ENCODE measurements at regions not wholly inside any gene's neighbourhood (a gene's known extent, or its start where the extent isn't known, plus 50 kb on each side); places are given as distances from the start of the nearest gene placed in this dataset.
"Not testable (repeated sequence)": the region's sequence is repeated elsewhere in the genome, so short reads cannot be mapped to it uniquely, and the experiment has no call there.

- TF ChIP-seq ATF2 (tag by site-specific recombination; IDR thresholded peaks at IDR 0.05; ENCODE audit: low read depth) (no peak), ZNF837 (tag by site-specific recombination; IDR thresholded peaks at IDR 0.05) (no peak)
Observed at GRCh38 chr6:105676857-105677256, 274.0 kb upstream of the PREP start (continued).

GRCh38 chr6:105675715-105676397 is 273.0 kb upstream of the PREP start:
- POLR2A ChIA-PET, result no interaction called here
- CTCF ChIA-PET, result interaction anchor here (1.2 kb wide), 1 partner anchor 408 kb away, joined by 3 read pairs; no protein-coding TSS in a partner anchor
- Histone ChIP-seq H3K4me1 (ENCODE audit: control insufficient read depth, insufficient read depth, low read length) (no peaks in the 10 kb centered on the region), H3K27ac (ENCODE audit: extremely low read depth, low read depth, low read length) (no peak overlapping the region), H3K36me3 (ENCODE audit: control insufficient read depth in 2 of 2, insufficient read depth in 1 of 2, low read length in 2 of 2) (no peaks in the 10 kb centered on the region), H3K9me3 (ENCODE audit: control insufficient read depth, insufficient read depth, low read depth, low read length) (no peaks in the 10 kb centered on the region), H3K4me3 (ENCODE audit: low read depth, low read length) (no peak overlapping the region)
- TF ChIP-seq ZNF114 (tag by site-specific recombination; IDR thresholded peaks at IDR 0.05) (no peak), ZNF26 (tag by site-specific recombination; IDR thresholded peaks at IDR 0.05) (no peak), SP7 (tag by site-specific recombination; IDR thresholded peaks at IDR 0.05) (peak; percentile 93), PRDM10 (tag by site-specific recombination; IDR thresholded peaks at IDR 0.05) (peak; percentile 34; the same call in 1 of the 2 replicates), ZNF302 (tag by site-specific recombination; IDR thresholded peaks at IDR 0.05; ENCODE audit: low read depth) (no peak), ZNF639 (tag by site-specific recombination; IDR thresholded peaks at IDR 0.05) (no peak), ZNF510 (tag by site-specific recombination; IDR thresholded peaks at IDR 0.05; ENCODE audit: insufficient replicate concordance) (no peak), TRIM28 (IDR thresholded peaks at IDR 0.05; ENCODE audit: borderline replicate concordance, low read length) (0 out of 2 replicates have a peak, but pooled peaks have one; percentile 22), ZNF549 (tag by site-specific recombination; IDR thresholded peaks at IDR 0.05) (no peak), ZEB2 (tag by site-specific recombination; IDR thresholded peaks at IDR 0.05) (no peak), ZNF391 (tag by site-specific recombination; IDR thresholded peaks at IDR 0.05; ENCODE audit: borderline replicate concordance, low read depth) (no peak)
- TF ChIP-seq, protein P1, sequence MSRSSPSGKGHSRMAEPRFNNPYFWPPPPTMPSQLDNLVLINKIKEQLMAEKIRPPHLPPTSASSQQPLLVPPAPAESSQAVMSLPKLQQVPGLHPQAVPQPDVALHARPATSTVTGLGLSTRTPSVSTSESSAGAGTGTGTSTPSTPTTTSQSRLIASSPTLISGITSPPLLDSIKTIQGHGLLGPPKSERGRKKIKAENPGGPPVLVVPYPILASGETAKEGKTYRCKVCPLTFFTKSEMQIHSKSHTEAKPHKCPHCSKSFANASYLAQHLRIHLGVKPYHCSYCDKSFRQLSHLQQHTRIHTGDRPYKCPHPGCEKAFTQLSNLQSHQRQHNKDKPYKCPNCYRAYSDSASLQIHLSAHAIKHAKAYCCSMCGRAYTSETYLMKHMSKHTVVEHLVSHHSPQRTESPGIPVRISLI (tag by site-specific recombination; IDR thresholded peaks at IDR 0.05), result no peak
- TF ChIP-seq, protein P2, sequence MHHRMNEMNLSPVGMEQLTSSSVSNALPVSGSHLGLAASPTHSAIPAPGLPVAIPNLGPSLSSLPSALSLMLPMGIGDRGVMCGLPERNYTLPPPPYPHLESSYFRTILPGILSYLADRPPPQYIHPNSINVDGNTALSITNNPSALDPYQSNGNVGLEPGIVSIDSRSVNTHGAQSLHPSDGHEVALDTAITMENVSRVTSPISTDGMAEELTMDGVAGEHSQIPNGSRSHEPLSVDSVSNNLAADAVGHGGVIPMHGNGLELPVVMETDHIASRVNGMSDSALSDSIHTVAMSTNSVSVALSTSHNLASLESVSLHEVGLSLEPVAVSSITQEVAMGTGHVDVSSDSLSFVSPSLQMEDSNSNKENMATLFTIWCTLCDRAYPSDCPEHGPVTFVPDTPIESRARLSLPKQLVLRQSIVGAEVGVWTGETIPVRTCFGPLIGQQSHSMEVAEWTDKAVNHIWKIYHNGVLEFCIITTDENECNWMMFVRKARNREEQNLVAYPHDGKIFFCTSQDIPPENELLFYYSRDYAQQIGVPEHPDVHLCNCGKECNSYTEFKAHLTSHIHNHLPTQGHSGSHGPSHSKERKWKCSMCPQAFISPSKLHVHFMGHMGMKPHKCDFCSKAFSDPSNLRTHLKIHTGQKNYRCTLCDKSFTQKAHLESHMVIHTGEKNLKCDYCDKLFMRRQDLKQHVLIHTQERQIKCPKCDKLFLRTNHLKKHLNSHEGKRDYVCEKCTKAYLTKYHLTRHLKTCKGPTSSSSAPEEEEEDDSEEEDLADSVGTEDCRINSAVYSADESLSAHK (tag by site-specific recombination; IDR thresholded peaks at IDR 0.05), result no peak

GRCh38 chr6:105672856-105673538 is 270.1 kb upstream of the PREP start:
- H3K9me3 ChIP-seq (ENCODE audit: control insufficient read depth, insufficient read depth, low read depth, low read length); POLR2A ChIA-PET; H3K36me3 ChIP-seq (ENCODE audit: control insufficient read depth in 2 of 2, insufficient read depth in 1 of 2, low read length in 2 of 2); CTCF ChIA-PET; H3K4me1 ChIP-seq (ENCODE audit: control insufficient read depth, insufficient read depth, low read length); H3K4me3 ChIP-seq (ENCODE audit: low read depth, low read length); H3K27ac ChIP-seq (ENCODE audit: extremely low read depth, low read depth, low read length): not testable (repeated sequence)
